Liver (tissue), 7 donors: ENCODE measurements at regions not wholly inside any gene's neighbourhood (a gene's known extent, or its start where the extent isn't known, plus 50 kb on each side); places are given as distances from the start of the nearest gene placed in this dataset.

ENCODE experiments used
- DNase-seq: peaks from one replicate; pipeline ENCODE4 v3.0.0-alpha.2; 2017; ENCODE audit warnings: low spot score
- H3K27ac ChIP-seq, 2 donors: one replicate each; pipeline ENCODE4 v1.7.0; 2013; ENCODE audit warnings: inconsistent platforms in 2 of 2, low read length in 2 of 2, control low read depth in 1 of 2, low read depth in 1 of 2, mild to moderate bottlenecking in 1 of 2
- H3K27me3 ChIP-seq, 4 donors: one replicate each; pipeline versions ENCODE4 v1.6.1 to v1.7.0; 2013; ENCODE audit warnings: low read length in 3 of 4, inconsistent platforms in 1 of 4, mild to moderate bottlenecking in 1 of 4, moderate library complexity in 1 of 4; ENCODE audit not compliant: control insufficient read depth in 4 of 4, insufficient read depth in 4 of 4
- H3K36me3 ChIP-seq, 4 donors: one replicate each; pipeline versions ENCODE4 v1.6.1 to v1.7.0; 2013; ENCODE audit warnings: low read length in 3 of 4, mild to moderate bottlenecking in 3 of 4, low read depth in 1 of 4, moderate library complexity in 1 of 4; ENCODE audit not compliant: control insufficient read depth in 4 of 4, insufficient read depth in 3 of 4
- H3K4me1 ChIP-seq, 4 donors: one replicate each; pipeline versions ENCODE4 v1.6.1 to v1.7.0; 2013; ENCODE audit warnings: low read length in 3 of 4, mild to moderate bottlenecking in 3 of 4, moderate library complexity in 1 of 4; ENCODE audit not compliant: control insufficient read depth in 4 of 4, insufficient read depth in 4 of 4
- H3K4me3 ChIP-seq, 3 donors: one replicate each; pipeline versions ENCODE4 v1.6.1 to v1.7.0; 2013; ENCODE audit warnings: low read length in 3 of 3, control low read depth in 1 of 3, low read depth in 1 of 3, mild to moderate bottlenecking in 1 of 3
- H3K9ac ChIP-seq, 2 donors: one replicate each; pipeline ENCODE4 v1.7.0; 2013; ENCODE audit warnings: low read length in 2 of 2, mild to moderate bottlenecking in 2 of 2, moderate library complexity in 2 of 2, control low read depth in 1 of 2, low read depth in 1 of 2
- H3K9me3 ChIP-seq, 4 donors: one replicate each; pipeline versions ENCODE4 v1.6.1 to v1.7.0; 2013; ENCODE audit warnings: low read length in 3 of 4; ENCODE audit not compliant: control insufficient read depth in 4 of 4
- EGR1 ChIP-seq, 2 donors: IDR thresholded peaks; 2 replicates each; pipeline ENCODE4 v1.6.1; 2016 to 2018; ENCODE audit warnings: antibody characterized with exemption in 2 of 2, low read depth in 2 of 2
- FOXA1 ChIP-seq: IDR thresholded peaks from 2 replicates; pipeline ENCODE4 v1.6.1; 2016; ENCODE audit warnings: antibody characterized with exemption
- FOXA2 ChIP-seq: IDR thresholded peaks from 2 replicates; pipeline ENCODE4 v1.6.1; 2016; ENCODE audit warnings: antibody characterized with exemption
- GABPA ChIP-seq, 2 donors: IDR thresholded peaks in 1 of 2; conservative IDR thresholded peaks in 1 of 2; 2 replicates each; pipeline ENCODE4 v1.6.1; 2016; ENCODE audit warnings: antibody characterized with exemption in 2 of 2, mild to moderate bottlenecking in 1 of 2, moderate library complexity in 1 of 2
- HNF4A ChIP-seq, 2 donors: conservative IDR thresholded peaks; 2 replicates each; pipeline ENCODE4 v1.6.1; 2016; ENCODE audit warnings: antibody characterized with exemption in 2 of 2, mild to moderate bottlenecking in 2 of 2
- HNF4G ChIP-seq: IDR thresholded peaks from 2 replicates; pipeline ENCODE4 v1.6.1; 2016; ENCODE audit warnings: antibody characterized with exemption
- JUND ChIP-seq, 2 donors: IDR thresholded peaks; 2 replicates each; pipeline ENCODE4 v1.6.1; 2016; ENCODE audit warnings: antibody characterized with exemption in 2 of 2
- RAD21 ChIP-seq, 2 donors: IDR thresholded peaks; 2 replicates each; pipeline ENCODE4 v1.6.1; 2016; ENCODE audit warnings: antibody characterized with exemption in 2 of 2, mild to moderate bottlenecking in 2 of 2
- RXRA ChIP-seq, 2 donors: IDR thresholded peaks; 2 replicates each; pipeline ENCODE4 v1.6.1; 2017 to 2018; ENCODE audit warnings: antibody characterized with exemption in 2 of 2, mild to moderate bottlenecking in 1 of 2
- SP1 ChIP-seq: IDR thresholded peaks from 2 replicates; pipeline ENCODE4 v1.6.1; 2018; ENCODE audit warnings: antibody characterized with exemption, mild to moderate bottlenecking
- TAF1 ChIP-seq: conservative IDR thresholded peaks from 2 replicates; pipeline ENCODE4 v1.6.1; 2016; ENCODE audit warnings: antibody characterized with exemption, mild to moderate bottlenecking
- YY1 ChIP-seq: IDR thresholded peaks from 2 replicates; pipeline ENCODE4 v1.6.1; 2016; ENCODE audit warnings: antibody characterized with exemption, mild to moderate bottlenecking
- WGBS: extraction: QIAGEN DNeasy Blood & Tissue Kit; methylation state at CpG from one replicate; pipeline ENCODE4 v1.1.7; 2013; 5-methylcytosine and 5-hydroxymethylcytosine counted together
- TF ChIP-seq, protein P1 (sequence below): IDR thresholded peaks from 2 replicates; pipeline ENCODE4 v1.6.1; 2016; ENCODE audit warnings: antibody characterized with exemption
- TF ChIP-seq, protein P2 (sequence below): IDR thresholded peaks from 2 replicates; pipeline ENCODE4 v1.6.1; 2016; ENCODE audit warnings: antibody characterized with exemption
- TF ChIP-seq, protein P3 (sequence below): IDR thresholded peaks from 2 replicates; pipeline ENCODE4 v1.6.1; 2016; ENCODE audit warnings: antibody characterized with exemption
- TF ChIP-seq, protein P4 (sequence below): IDR thresholded peaks from 2 replicates; pipeline ENCODE4 v1.6.1; 2016; ENCODE audit warnings: antibody characterized with exemption, mild to moderate bottlenecking
- donor health status: healthy.
- donor health status: healthy.
- donor health status: healthy.
- donor health status: healthy.

DNA sequence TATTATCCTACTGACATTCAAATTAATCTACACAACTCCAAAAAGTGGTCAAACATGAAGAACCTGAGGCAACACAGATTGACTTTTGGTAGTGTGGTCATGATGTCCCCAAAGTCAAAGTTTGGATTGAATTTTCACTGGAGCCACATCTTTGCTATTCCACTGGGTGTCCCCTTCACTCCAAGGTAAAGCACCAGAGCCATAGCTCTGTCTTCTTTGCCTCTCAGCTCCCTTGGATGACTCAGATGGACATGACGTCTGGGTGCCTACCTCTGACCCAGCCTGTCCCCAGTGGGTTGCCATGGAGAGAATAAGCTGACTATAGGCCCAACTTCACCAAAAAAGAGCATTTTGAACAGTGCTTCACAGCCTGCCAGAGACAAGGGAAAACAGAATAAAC is 57.4 kb upstream of the ARHGAP42 start:
- H3K9me3 ChIP-seq, result no peaks in the 10 kb centered on the region
- no peak for DNase-seq
- no peaks in the 10 kb centered on the region for H3K36me3 ChIP-seq
- 62% methylated on average over 1 of the region's 1 CpG for WGBS
- H3K27ac ChIP-seq, result no peak overlapping the region
- H3K27me3 ChIP-seq, result no peaks in the 10 kb centered on the region
- TF ChIP-seq, protein P1, sequence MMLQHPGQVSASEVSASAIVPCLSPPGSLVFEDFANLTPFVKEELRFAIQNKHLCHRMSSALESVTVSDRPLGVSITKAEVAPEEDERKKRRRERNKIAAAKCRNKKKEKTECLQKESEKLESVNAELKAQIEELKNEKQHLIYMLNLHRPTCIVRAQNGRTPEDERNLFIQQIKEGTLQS, result no peak
- TF ChIP-seq FOXA2 (no peak), GABPA (IDR thresholded peaks at IDR 0.05 in 1 of 2, conservative IDR thresholded peaks at IDR 0.05 in 1 of 2) (no peak), HNF4G (no peak), EGR1 (IDR thresholded peaks at IDR 0.05; ENCODE audit: low read depth in 2 of 2) (no peak), RAD21 (IDR thresholded peaks at IDR 0.05) (peak; percentile 40 to 56)
- TF ChIP-seq, protein P2, sequence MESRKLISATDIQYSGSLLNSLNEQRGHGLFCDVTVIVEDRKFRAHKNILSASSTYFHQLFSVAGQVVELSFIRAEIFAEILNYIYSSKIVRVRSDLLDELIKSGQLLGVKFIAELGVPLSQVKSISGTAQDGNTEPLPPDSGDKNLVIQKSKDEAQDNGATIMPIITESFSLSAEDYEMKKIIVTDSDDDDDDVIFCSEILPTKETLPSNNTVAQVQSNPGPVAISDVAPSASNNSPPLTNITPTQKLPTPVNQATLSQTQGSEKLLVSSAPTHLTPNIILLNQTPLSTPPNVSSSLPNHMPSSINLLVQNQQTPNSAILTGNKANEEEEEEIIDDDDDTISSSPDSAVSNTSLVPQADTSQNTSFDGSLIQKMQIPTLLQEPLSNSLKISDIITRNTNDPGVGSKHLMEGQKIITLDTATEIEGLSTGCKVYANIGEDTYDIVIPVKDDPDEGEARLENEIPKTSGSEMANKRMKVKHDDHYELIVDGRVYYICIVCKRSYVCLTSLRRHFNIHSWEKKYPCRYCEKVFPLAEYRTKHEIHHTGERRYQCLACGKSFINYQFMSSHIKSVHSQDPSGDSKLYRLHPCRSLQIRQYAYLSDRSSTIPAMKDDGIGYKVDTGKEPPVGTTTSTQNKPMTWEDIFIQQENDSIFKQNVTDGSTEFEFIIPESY, result no peak
- no peak overlapping the region for H3K4me3 ChIP-seq
- no peak overlapping the region for H3K9ac ChIP-seq
- peaks cover 2 to 35% (median 14%) of the 10 kb centered on the region in 4 donors for H3K4me1 ChIP-seq

DNA sequence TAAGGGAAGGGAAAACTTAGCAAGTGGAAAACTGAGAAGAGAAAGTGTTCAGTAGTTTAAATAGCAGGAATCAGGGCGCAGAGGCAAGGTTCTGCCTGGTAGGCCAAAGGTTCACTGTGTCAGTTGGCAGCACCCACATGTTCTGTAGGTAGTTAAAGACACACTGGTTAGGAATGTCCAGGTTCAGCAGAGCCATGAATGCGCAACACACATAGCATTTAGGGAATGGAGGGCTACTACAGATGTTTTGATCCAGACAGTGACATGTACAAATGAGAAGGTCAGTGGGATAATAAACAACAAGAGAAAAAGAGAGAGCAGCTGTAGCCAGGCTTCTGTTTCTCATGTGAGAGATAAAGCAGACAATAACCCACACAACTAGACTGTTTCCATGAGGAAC is 56.2 kb upstream of the ARHGAP42 start:
- WGBS, result 30% methylated on average over 2 of the region's 2 CpGs
- Histone ChIP-seq H3K4me1 (peaks cover 2 to 35% (median 14%) of the 10 kb centered on the region in 4 donors), H3K36me3 (no peaks in the 10 kb centered on the region), H3K4me3 (no peak overlapping the region), H3K27ac (peak overlapping the region; percentile 62 to 65), H3K9ac (no peak overlapping the region), H3K9me3 (no peaks in the 10 kb centered on the region), H3K27me3 (no peaks in the 10 kb centered on the region)
- TF ChIP-seq HNF4A (conservative IDR thresholded peaks at IDR 0.05) (peak; percentile 85 to 92), RAD21 (IDR thresholded peaks at IDR 0.05) (peak; percentile 42 to 44), RXRA (IDR thresholded peaks at IDR 0.05) (peak; percentile 78 to 87), FOXA2 (peak; percentile 35), TAF1 (no peak), HNF4G (peak; percentile 23), YY1 (peak; percentile 65), FOXA1 (peak; percentile 15), JUND (IDR thresholded peaks at IDR 0.05) (peak in 1 of 2 donors; percentile 63), SP1 (peak; percentile 94), EGR1 (IDR thresholded peaks at IDR 0.05; ENCODE audit: low read depth in 2 of 2) (peak in 1 of 2 donors; percentile 33), GABPA (IDR thresholded peaks at IDR 0.05 in 1 of 2, conservative IDR thresholded peaks at IDR 0.05 in 1 of 2) (no peak)
- TF ChIP-seq, protein P3, sequence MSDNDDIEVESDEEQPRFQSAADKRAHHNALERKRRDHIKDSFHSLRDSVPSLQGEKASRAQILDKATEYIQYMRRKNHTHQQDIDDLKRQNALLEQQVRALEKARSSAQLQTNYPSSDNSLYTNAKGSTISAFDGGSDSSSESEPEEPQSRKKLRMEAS, result peak; percentile 68
- TF ChIP-seq, protein P1, result no peak
- TF ChIP-seq, protein P2, result peak; percentile 42
- TF ChIP-seq, protein P4, sequence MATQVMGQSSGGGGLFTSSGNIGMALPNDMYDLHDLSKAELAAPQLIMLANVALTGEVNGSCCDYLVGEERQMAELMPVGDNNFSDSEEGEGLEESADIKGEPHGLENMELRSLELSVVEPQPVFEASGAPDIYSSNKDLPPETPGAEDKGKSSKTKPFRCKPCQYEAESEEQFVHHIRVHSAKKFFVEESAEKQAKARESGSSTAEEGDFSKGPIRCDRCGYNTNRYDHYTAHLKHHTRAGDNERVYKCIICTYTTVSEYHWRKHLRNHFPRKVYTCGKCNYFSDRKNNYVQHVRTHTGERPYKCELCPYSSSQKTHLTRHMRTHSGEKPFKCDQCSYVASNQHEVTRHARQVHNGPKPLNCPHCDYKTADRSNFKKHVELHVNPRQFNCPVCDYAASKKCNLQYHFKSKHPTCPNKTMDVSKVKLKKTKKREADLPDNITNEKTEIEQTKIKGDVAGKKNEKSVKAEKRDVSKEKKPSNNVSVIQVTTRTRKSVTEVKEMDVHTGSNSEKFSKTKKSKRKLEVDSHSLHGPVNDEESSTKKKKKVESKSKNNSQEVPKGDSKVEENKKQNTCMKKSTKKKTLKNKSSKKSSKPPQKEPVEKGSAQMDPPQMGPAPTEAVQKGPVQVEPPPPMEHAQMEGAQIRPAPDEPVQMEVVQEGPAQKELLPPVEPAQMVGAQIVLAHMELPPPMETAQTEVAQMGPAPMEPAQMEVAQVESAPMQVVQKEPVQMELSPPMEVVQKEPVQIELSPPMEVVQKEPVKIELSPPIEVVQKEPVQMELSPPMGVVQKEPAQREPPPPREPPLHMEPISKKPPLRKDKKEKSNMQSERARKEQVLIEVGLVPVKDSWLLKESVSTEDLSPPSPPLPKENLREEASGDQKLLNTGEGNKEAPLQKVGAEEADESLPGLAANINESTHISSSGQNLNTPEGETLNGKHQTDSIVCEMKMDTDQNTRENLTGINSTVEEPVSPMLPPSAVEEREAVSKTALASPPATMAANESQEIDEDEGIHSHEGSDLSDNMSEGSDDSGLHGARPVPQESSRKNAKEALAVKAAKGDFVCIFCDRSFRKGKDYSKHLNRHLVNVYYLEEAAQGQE, result peak; percentile 51
- no peak for DNase-seq
